IPS-NIHi7 (cell line): ENCODE measurements at regions not wholly inside any gene's neighbourhood (a gene's known extent, or its start where the extent isn't known, plus 50 kb on each side); places are given as distances from the start of the nearest gene placed in this dataset.
A peak's percentile ranks its signal among the peaks of the same experiment; 100 is the strongest.
"Not testable (repeated sequence)": the region's sequence is repeated elsewhere in the genome, so short reads cannot be mapped to it uniquely, and the experiment has no call there.

ENCODE experiments used
- DNase-seq: peaks from one replicate; pipeline ENCODE4 v3.0.0; 2012; ENCODE audit warnings: mixed read lengths; ENCODE audit errors: extremely low spot score

GRCh38 chr5:50343715-50344114 is 97.4 kb downstream of the EMB start:
- no peak for DNase-seq

DNA sequence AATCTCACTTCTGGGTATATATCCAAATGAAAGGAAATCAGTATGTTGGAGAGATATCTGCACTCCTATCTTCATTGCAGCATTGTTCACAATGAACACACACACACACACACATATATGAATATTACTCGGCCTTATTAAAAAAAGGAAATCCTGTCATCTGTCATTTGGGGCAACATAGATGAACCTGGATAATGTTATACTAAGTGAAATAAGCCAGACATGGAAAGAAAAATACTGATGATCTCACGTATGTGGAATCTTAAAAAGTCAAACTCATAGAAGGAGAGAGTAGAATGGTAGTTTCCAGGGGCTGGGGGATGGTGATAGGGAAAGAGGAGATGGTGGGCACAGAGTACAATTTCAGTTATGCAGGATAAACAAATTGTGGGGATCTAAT is 100.3 kb downstream of the EMB start:
- no peak for DNase-seq

GRCh38 chr5:50330633-50331032 is 110.5 kb downstream of the EMB start:
- not testable (repeated sequence) for DNase-seq

DNA sequence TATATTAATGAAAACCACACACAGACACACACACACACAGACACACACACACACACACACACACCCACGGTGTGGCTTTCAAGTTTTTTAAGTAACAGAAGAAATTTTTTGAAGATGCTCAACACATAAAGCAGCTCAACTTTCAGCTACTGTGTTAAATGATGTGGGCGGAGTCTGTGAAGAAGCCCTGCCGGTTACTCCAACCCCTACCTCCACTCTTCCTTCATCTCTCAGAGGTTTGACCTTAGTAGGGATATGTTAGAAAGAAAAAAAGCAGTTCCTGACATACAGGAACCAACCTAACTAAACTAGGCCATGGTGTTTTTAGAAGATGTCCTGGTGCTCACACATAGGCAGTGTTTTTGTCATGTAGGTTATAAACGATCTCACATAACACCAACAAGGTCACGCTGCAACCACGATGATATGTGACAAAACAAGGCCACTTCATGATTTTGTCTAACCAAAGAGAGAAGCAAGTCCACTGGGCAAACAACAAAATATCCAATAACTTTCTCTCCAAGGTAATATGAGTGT is 112.8 kb downstream of the EMB start:
- DNase-seq, result no peak

DNA sequence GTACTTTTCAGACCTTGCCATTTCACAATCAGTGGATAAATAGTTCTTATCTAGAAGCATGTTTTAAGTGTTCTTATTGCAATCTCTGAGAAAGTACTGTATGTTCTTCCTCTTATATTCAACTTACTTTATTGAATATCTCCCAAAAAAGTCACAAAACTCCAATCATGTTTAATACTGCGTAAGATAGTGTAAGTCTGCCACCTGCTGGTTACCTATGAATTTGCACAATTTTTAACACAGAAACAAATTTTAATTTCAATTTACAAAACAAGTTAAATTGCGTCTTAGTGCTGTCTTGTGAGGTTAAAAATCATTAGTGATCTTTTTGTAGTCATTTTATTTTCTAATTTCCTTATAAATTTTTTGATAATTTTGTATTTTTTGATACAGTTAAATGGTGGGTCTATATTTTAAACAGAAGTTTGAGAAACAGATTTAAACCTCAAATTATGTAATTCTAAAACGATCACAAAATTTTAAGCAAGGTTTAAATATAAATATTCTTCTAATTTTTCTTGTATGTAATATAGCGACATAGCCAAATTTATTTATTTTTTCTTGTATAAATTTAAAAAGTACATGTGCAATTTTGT is 115.8 kb downstream of the EMB start:
- peak; percentile 13 for DNase-seq

DNA sequence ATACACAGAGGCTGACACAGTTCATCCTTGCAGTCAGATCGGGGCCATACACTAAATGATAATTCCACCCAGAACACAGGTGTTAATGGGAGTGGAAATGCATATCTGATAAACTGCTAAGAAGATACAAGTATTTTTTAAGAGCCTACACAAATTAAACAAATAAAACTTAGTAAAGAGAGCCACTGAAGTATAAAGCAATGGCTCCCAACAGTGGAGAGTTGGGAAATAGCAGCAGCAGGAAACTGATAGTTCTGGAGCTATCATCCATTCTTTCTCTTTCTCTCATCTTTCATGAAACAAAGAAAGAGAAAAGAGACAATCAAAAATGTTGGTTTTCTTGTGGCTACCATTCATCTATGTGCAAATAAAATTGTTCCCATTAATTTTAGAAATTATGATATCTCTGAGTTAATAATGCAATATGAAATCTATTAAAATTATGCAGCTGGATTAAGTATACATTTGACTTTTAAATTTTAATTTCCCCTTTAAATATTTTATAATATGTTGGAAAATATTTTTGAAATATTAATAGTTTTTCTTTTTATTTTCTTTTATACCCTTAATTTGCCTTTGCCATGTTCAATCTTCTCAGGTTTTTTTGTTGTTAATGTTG is 120.8 kb downstream of the EMB start:
- DNase-seq, result no peak

DNA sequence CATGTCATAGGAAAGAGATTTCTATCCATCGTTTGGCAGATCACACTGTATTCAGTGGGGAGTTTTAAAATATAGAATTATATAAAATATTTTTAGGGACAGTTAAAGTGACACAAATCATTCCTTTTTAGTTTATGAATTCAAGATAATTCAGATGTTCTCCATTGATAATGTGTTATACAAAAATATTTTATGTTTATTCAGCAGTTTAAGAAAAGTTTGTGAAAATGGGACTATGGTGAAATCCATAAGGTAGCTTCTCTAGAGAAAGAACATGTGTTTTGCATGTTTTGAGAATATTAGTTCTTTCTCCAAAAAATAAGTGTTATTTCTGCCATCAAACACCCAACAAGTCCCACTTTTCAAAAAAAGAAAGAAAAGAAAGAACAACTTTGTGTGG is 122.9 kb downstream of the EMB start:
- no peak for DNase-seq

GRCh38 chr5:50306488-50306887 is 134.6 kb downstream of the EMB start:
- DNase-seq, result not testable (repeated sequence)

- no peak for DNase-seq
Observed at GRCh38 chr5:50302815-50303490, 138.1 kb downstream of the EMB start.

DNA sequence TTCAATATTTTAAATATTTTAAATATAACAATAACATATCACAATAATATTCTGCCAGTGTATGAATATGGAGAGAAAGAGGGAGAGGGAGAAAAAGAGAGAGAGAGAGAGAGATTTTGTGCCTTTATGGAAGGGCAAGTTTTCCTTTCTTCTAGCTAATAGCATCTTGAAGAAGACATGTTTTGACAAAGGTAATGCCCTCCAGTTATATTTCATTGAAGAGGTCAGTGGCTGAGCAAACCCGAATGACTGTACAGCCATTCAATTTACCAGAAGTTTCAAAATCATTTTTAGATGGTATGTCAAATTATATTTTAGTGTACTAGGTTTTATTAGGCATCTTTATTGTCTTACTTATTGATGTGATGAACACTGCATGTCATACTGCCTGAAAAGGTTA is 139.3 kb downstream of the EMB start:
- no peak for DNase-seq

GRCh38 chr5:50300878-50301277 is 140.2 kb downstream of the EMB start:
- DNase-seq, result no peak

DNA sequence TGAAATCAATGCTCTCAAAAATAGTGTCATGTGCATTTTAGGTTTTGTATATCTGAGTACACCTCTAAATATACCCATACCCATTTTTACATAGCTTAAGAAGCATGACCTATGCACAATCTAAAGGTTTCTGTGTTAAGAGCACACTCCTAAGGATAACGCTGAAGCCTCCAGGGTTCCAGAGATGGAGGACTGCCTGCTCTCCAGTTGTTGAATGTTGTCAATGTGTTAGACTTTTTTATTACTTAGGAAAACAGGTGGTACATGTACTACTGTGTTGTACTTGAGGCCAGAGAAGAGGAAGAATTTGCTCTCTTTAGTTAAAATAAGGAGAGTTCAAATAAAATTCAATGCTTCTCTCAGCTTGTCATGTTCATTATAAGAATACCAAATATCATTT is 141.2 kb downstream of the EMB start:
- no peak for DNase-seq

GRCh38 chr5:50292735-50293394 is 148.2 kb downstream of the EMB start:
- DNase-seq, result no peak

DNA sequence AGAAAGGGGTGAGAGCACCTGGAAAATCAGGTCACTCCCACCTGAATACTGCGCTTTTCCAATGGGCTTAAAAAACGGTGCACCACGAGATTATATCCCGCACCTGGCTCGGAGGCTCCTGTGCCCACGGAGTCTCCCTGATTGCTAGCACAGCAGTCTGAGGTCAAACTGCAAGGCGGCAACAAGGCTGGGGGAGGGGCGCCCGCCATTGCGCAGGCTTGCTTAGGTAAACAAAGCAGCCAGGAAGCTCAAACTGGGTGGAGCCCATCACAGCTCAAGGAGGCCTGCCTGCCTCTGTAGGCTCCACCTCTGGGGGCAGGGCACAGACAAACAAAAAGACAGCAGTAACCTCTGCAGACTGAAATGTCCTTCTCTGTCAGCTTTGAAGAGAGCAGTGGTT is 160.6 kb downstream of the EMB start:
- DNase-seq, result not testable (repeated sequence)
